Smooth muscle cell (in vitro differentiated cells): ENCODE measurements at regions not wholly inside any gene's neighbourhood (a gene's known extent, or its start where the extent isn't known, plus 50 kb on each side); places are given as distances from the start of the nearest gene placed in this dataset.

ENCODE experiments used
- DNase-seq: peaks from one replicate; lab custom pipeline; 2025; ENCODE audit not compliant: unreplicated experiment; lab: John Stamatoyannopoulos, UW
- H2AFZ ChIP-seq: fragments of 200-600 bp; sonication (generic); 2 replicates; pipeline ENCODE4 v1.6.0; 2016; ENCODE audit warnings: antibody characterized with exemption, low read depth, mild to moderate bottlenecking
- H3F3A ChIP-seq: fragments of 200-600 bp; sonication (generic); 2 replicates; pipeline ENCODE4 v1.6.0; 2017; ENCODE audit warnings: antibody characterized with exemption, low read depth
- H3K27ac ChIP-seq: fragments of 200-600 bp; sonication (generic); 2 replicates; pipeline ENCODE4 v1.5.1; 2016; ENCODE audit warnings: low read depth, mild to moderate bottlenecking
- H3K27me3 ChIP-seq: fragments of 200-600 bp; sonication (generic); 2 replicates; pipeline ENCODE4 v1.6.1; 2016; ENCODE audit warnings: low read depth, mild to moderate bottlenecking
- H3K36me3 ChIP-seq: fragments of 200-600 bp; sonication (generic); 2 replicates; pipeline ENCODE4 v1.5.1; 2016; ENCODE audit warnings: low read depth
- H3K4me1 ChIP-seq: fragments of 200-600 bp; sonication (generic); 2 replicates; pipeline ENCODE4 v1.5.1; 2016; ENCODE audit warnings: low read depth
- H3K4me2 ChIP-seq: fragments of 200-600 bp; sonication (generic); 2 replicates; pipeline ENCODE4 v1.6.0; 2016; ENCODE audit warnings: mild to moderate bottlenecking
- H3K4me3 ChIP-seq: fragments of 200-600 bp; sonication (generic); 2 replicates; pipeline ENCODE4 v1.5.1; 2016; ENCODE audit warnings: mild to moderate bottlenecking
- H3K79me2 ChIP-seq: fragments of 200-600 bp; sonication (generic); 2 replicates; pipeline ENCODE4 v1.6.0; 2016; ENCODE audit warnings: low read depth, mild to moderate bottlenecking
- H3K9ac ChIP-seq: fragments of 200-600 bp; sonication (generic); 2 replicates; pipeline ENCODE4 v1.6.0; 2016; ENCODE audit warnings: low read depth
- H3K9me3 ChIP-seq: fragments of 200-600 bp; sonication (generic); replicated peaks from 2 replicates; pipeline ENCODE4 v1.5.1; 2016; ENCODE audit warnings: low read depth
- H4K20me1 ChIP-seq: fragments of 200-600 bp; sonication (generic); 2 replicates; pipeline ENCODE4 v1.6.0; 2016; ENCODE audit warnings: low read depth
- WGBS: methylation state at CpG from one replicate; pipeline ENCODE4 v1.1.7; 2016; ENCODE audit warnings: low lambda C conversion rate; 5-methylcytosine and 5-hydroxymethylcytosine counted together
- TF ChIP-seq, protein P1 (sequence below): fragments of 200-600 bp; sonication (generic); IDR thresholded peaks from 2 replicates; pipeline ENCODE4 v1.5.1; 2017; ENCODE audit warnings: borderline replicate concordance, mild to moderate bottlenecking, antibody characterized with exemption; ENCODE audit not compliant: insufficient read depth, poor library complexity, severe bottlenecking

GRCh38 chr7:67696878-67697277, 700.2 kb downstream of the TYW1 start:
- no peak overlapping the region for H3K27ac ChIP-seq
- H3K36me3 ChIP-seq: no peaks in the 10 kb centered on the region
- H3K4me3 ChIP-seq: no peak overlapping the region
- TF ChIP-seq, protein P1, sequence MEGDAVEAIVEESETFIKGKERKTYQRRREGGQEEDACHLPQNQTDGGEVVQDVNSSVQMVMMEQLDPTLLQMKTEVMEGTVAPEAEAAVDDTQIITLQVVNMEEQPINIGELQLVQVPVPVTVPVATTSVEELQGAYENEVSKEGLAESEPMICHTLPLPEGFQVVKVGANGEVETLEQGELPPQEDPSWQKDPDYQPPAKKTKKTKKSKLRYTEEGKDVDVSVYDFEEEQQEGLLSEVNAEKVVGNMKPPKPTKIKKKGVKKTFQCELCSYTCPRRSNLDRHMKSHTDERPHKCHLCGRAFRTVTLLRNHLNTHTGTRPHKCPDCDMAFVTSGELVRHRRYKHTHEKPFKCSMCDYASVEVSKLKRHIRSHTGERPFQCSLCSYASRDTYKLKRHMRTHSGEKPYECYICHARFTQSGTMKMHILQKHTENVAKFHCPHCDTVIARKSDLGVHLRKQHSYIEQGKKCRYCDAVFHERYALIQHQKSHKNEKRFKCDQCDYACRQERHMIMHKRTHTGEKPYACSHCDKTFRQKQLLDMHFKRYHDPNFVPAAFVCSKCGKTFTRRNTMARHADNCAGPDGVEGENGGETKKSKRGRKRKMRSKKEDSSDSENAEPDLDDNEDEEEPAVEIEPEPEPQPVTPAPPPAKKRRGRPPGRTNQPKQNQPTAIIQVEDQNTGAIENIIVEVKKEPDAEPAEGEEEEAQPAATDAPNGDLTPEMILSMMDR: no peak
- H3K4me1 ChIP-seq: no peaks in the 10 kb centered on the region
- H3K79me2 ChIP-seq: no peaks in the 10 kb centered on the region
- no peak overlapping the region for H3K9ac ChIP-seq
- no peaks in the 10 kb centered on the region for H3K27me3 ChIP-seq
- 78% methylated on average over 7 of the region's 7 CpGs for WGBS
- no peak overlapping the region for H2AFZ ChIP-seq
- H3K4me2 ChIP-seq: no peak overlapping the region
- DNase-seq: no peak
- no peaks in the 10 kb centered on the region for H3F3A ChIP-seq
- no peaks in the 10 kb centered on the region for H4K20me1 ChIP-seq
- H3K9me3 ChIP-seq: no peaks in the 10 kb centered on the region

- Histone ChIP-seq H3K27ac (no peak overlapping the region), H2AFZ (no peak overlapping the region), H4K20me1 (no peaks in the 10 kb centered on the region), H3K4me3 (no peak overlapping the region), H3K9me3 (no peaks in the 10 kb centered on the region), H3K79me2 (no peaks in the 10 kb centered on the region), H3K4me1 (no peaks in the 10 kb centered on the region), H3K4me2 (no peak overlapping the region), H3F3A (no peaks in the 10 kb centered on the region), H3K36me3 (no peaks in the 10 kb centered on the region), H3K9ac (no peak overlapping the region), H3K27me3 (no peaks in the 10 kb centered on the region)
- 55% methylated on average over 6 of the region's 6 CpGs for WGBS
- no peak for DNase-seq
- TF ChIP-seq, protein P1: no peak
These were observed 701.7 kb downstream of the TYW1 start for GRCh38 chr7:67698354-67698753.

DNA sequence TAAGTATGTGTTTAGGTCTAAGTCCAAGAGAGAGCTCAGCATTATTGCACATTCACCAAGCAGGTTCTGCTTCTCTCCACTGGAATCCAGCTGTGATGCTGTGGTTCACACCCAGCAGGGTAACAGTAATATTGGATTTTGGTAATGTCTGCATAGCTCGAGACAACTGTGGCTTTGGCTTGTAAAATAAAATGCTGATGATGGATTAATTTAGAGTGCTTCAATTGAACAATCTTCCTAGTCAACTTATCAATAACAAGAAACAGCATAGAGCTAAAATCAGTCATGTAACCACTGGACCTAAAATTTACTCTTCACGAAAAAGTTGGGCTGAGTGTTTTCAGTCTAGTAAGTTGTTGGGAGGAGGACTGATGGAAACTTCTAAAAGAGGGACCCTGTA, 709.2 kb downstream of the TYW1 start:
- Histone ChIP-seq H2AFZ (no peak overlapping the region), H3K36me3 (no peaks in the 10 kb centered on the region)
- WGBS: 63% methylated on average over 2 of the region's 2 CpGs

DNA sequence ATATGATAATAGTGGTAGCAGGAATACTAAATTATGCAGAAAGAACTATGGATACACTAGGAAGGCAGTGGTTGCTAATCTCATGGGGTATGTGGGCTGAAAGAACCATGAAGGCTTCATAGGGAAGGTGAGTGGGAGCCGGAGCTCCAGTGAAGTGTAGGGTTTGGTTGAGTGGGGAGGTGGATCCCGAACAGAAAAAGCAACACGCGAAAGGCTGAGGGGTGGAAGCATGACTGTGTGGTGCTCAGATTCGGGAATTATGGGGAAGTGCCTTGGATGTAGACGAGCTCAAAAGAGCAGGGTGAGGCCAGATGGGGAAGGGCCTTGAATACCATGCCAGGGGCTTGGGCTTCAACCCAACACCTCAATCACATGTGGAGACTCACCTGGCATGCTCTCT, 715.1 kb downstream of the TYW1 start:
- no peak for DNase-seq
- Histone ChIP-seq H3K4me3 (no peak overlapping the region), H3K36me3 (no peaks in the 10 kb centered on the region), H3K4me1 (no peaks in the 10 kb centered on the region), H4K20me1 (no peaks in the 10 kb centered on the region), H3F3A (no peaks in the 10 kb centered on the region), H2AFZ (no peak overlapping the region), H3K79me2 (no peaks in the 10 kb centered on the region), H3K27me3 (no peaks in the 10 kb centered on the region), H3K9ac (no peak overlapping the region), H3K27ac (no peak overlapping the region), H3K9me3 (no peaks in the 10 kb centered on the region), H3K4me2 (no peak overlapping the region)
- TF ChIP-seq, protein P1: no peak
- 97% methylated on average over 6 of the region's 6 CpGs for WGBS

More for the DNA sequence above, 709.2 kb downstream of the TYW1 start:
- Histone ChIP-seq H3K27me3 (peaks cover 3% of the 10 kb centered on the region), H3F3A (no peaks in the 10 kb centered on the region), H4K20me1 (no peaks in the 10 kb centered on the region), H3K27ac (no peak overlapping the region), H3K4me3 (no peak overlapping the region), H3K79me2 (no peaks in the 10 kb centered on the region), H3K4me1 (no peaks in the 10 kb centered on the region), H3K4me2 (no peak overlapping the region), H3K9me3 (no peaks in the 10 kb centered on the region), H3K9ac (no peak overlapping the region)
- TF ChIP-seq, protein P1: no peak
- no peak for DNase-seq
